Tibial nerve (tissue), 4 donors: ENCODE measurements at regions not wholly inside any gene's neighbourhood (a gene's known extent, or its start where the extent isn't known, plus 50 kb on each side); places are given as distances from the start of the nearest gene placed in this dataset.

Source experiments
- EP300 ChIP-seq, 2 donors: sonication (generic); formaldehyde crosslinking; IDR thresholded peaks; one replicate each; pipeline ENCODE4 v1.6.1; 2017; ENCODE audit warnings: antibody characterized with exemption in 2 of 2, mild to moderate bottlenecking in 1 of 2
- POLR2A ChIP-seq, 2 donors: fragments of 450-650 bp; IDR thresholded peaks; one replicate each; pipeline ENCODE4 v1.6.1; 2017; ENCODE audit warnings: antibody characterized with exemption in 2 of 2, mild to moderate bottlenecking in 2 of 2, moderate library complexity in 2 of 2
- TF ChIP-seq, protein P1 (sequence below), 5 experiments: fragments of 200-600 bp in 3 of 5; fragments of 450-650 bp in 2 of 5; sonication (generic) in 3 of 5; IDR thresholded peaks; one replicate each; pipeline ENCODE4 v1.5.1; 2016 to 2019; ENCODE audit warnings: antibody characterized with exemption in 5 of 5, mild to moderate bottlenecking in 3 of 5, moderate library complexity in 2 of 5

DNA sequence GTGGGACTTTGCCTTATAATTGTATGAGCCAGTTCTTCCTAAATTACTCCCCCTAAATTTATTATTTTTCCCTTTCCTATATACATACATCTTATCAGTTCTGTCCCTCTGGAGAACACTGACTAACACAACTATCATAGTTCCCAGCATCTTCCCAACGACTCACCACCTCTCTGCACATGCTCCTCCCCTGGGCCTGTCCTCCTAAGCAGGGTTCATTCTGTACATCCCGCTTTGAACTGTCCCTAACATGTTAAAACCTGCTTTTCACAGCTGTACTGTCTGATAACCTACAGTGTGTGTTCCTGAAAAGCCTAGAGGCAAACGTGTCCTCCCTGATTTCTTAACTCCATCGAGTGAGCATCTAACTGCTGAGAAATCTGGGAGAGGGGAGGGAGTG is 141.7 kb downstream of the EFNB2 start:
- TF ChIP-seq, protein P1, sequence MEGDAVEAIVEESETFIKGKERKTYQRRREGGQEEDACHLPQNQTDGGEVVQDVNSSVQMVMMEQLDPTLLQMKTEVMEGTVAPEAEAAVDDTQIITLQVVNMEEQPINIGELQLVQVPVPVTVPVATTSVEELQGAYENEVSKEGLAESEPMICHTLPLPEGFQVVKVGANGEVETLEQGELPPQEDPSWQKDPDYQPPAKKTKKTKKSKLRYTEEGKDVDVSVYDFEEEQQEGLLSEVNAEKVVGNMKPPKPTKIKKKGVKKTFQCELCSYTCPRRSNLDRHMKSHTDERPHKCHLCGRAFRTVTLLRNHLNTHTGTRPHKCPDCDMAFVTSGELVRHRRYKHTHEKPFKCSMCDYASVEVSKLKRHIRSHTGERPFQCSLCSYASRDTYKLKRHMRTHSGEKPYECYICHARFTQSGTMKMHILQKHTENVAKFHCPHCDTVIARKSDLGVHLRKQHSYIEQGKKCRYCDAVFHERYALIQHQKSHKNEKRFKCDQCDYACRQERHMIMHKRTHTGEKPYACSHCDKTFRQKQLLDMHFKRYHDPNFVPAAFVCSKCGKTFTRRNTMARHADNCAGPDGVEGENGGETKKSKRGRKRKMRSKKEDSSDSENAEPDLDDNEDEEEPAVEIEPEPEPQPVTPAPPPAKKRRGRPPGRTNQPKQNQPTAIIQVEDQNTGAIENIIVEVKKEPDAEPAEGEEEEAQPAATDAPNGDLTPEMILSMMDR (IDR thresholded peaks at IDR 0.05), result no peak
- TF ChIP-seq EP300 (IDR thresholded peaks at IDR 0.05), result no peak
- no peak for TF ChIP-seq POLR2A (IDR thresholded peaks at IDR 0.05)
